GM21360 (cell line): ENCODE measurements at regions not wholly inside any gene's neighbourhood (a gene's known extent, or its start where the extent isn't known, plus 50 kb on each side); places are given as distances from the start of the nearest gene placed in this dataset.
"Not testable (repeated sequence)": the region's sequence is repeated elsewhere in the genome, so short reads cannot be mapped to it uniquely, and the experiment has no call there.

ENCODE experiments used
- ATAC-seq: cut with Tn5 transposase; IDR thresholded peaks from one replicate; pipeline ENCODE4 v1.9.1; 2021; ENCODE audit warnings: mild to moderate bottlenecking, moderate library complexity; ENCODE audit not compliant: unreplicated experiment

GRCh38 chr7:91660734-91661356 lies 219.7 kb downstream of the MTERF1 start:
- ATAC-seq, result no peak

- no peak for ATAC-seq
Observed at GRCh38 chr7:91661727-91662126, 218.8 kb downstream of the MTERF1 start.

GRCh38 chr7:91668217-91668616 lies 212.3 kb downstream of the MTERF1 start:
- no peak for ATAC-seq

DNA sequence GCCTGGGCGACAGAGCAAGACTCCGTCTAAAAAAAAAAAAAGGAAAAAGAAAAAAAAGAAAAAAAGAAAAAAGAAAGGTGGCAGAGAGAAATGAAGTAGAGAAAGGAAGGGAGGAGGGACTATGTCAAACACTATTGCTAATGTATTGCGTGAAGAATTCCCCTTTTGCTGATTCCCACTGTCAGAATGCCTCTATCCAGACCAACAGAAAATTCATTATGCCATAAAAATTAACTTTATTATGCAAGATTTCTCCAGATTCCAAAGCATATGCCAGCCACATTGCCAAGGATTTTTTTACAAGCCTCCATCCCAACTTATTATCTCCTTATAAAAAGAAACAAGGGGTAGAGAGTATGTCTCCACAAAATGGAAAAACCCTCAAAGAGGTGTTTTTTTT lies 209.3 kb downstream of the MTERF1 start:
- no peak for ATAC-seq

DNA sequence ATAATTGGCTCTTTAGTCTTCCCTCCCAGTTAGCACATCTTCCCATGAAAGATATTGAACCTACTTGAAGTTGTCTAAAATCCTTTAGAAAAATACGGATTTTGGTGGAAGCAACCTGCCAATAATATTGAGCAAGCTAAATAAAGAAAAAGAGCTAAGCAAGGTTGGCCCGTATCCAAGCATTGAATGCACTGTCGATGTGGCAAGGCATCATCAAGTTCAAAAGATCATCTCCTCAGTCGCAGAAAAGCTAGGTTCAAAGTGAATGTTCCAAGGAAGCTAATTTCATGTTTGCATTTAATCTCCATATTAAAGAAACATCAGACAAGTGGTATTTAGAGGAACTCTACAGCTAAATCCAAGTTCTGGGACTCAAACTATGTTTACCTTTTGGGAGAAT lies 206.0 kb downstream of the MTERF1 start:
- no peak for ATAC-seq

DNA sequence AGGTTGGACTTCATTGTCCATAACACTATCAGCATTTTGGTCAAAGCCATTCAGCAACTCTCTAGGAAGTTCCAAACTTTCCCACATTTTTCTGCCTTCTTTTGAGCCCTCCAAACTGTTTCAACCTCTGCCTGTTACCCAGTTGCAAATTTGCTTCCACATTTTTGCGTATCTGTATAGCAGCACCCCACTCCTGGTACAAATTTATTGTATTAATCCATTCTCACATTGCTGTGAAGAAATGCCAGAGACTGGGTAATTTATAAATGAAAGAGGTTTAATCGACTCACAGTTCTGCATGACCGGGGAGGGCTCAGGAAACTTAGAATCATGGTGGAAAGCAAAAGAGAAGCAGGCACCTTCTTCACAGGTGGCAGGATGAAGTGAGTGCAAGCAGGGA lies 198.8 kb downstream of the MTERF1 start:
- ATAC-seq, result no peak

- no peak for ATAC-seq
Observed at GRCh38 chr7:91683823-91684222, 196.7 kb downstream of the MTERF1 start.

DNA sequence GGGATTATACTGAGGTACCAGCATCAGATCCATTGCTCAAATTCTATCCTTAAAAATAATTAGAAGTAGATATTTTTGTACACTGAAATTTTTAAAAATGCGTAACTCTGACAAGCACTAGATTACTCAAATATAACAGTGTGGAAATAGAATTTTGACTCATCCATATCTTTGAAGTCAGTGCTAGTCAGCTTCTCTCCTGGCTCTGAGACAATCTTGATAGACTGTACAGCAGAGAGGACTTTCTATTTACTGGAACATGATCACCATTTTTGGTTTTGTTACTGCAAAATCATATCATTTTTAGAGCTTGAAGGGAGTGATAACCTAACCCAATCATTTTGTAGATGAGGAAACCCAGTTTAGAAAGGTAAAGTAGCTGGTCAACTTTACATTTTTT lies 195.0 kb downstream of the MTERF1 start:
- ATAC-seq, result no peak

- no peak for ATAC-seq
Observed at GRCh38 chr7:91690541-91691070, 189.9 kb downstream of the MTERF1 start.

GRCh38 chr7:91691865-91692264 lies 188.6 kb downstream of the MTERF1 start:
- ATAC-seq, result no peak

GRCh38 chr7:91692800-91693199 lies 187.7 kb downstream of the MTERF1 start:
- ATAC-seq, result no peak

DNA sequence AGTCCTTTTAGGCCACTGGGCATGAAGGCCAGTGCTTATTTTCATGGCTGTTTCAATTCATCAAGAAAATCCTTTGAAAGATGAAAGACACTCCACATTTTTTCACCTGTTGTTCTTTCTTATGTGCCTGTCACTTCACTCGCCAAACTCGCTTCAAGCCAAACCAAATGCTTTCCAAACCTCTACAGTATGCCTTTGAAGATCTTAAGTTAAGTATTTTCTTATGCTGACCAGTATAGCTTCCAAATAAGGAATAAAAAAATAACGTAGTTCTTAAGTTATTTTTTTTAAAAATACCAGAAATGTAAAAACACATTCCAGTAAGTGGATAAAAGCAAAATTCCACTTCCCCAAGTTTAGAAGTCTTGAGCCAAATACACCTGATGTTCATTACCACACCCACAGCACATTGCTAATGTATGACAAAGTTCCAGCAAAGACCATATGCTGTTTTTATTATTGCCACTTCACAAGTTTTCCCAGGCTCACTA lies 186.1 kb downstream of the MTERF1 start:
- ATAC-seq, result no peak

GRCh38 chr7:91710881-91711280 lies 169.6 kb downstream of the MTERF1 start:
- ATAC-seq, result no peak

- no peak for ATAC-seq
Observed at GRCh38 chr7:91713669-91714068, 166.8 kb downstream of the MTERF1 start.

DNA sequence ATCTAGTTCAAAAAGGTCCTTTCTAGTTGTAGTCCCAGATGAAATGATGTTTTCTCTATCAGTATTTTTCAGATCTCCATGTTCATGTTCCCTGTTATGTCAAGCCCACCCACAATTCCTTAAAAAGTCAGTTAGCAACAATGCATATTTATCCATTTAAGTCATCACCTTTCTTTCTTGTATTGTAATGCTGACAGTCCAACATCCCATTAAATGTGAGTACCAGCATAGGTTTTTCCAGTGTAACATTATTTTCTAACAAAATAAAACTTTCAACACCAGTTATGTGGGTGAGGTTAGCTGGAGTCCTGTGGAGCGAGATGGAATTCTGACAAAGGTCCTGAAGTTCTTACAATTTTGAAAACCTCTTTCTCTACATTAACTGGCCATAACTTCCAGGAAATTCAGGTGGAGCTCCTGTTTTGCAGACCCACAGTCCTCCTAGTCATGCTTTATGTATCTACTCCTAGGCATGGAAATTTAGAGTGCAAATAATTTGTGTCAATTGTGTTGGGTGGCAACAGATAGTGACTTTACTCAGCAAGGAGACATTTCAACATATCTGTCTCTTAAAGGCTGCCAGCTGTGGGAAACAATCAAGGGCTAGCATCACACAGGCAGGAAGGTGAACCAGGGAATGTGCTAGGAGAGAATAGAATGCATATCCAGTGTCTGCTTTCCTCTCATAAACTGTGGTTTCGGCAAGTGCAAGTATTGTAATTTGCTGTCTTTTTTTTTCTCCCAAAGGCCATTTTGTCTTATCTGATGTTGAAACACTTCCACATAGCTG lies 162.6 kb downstream of the MTERF1 start:
- ATAC-seq, result no peak

DNA sequence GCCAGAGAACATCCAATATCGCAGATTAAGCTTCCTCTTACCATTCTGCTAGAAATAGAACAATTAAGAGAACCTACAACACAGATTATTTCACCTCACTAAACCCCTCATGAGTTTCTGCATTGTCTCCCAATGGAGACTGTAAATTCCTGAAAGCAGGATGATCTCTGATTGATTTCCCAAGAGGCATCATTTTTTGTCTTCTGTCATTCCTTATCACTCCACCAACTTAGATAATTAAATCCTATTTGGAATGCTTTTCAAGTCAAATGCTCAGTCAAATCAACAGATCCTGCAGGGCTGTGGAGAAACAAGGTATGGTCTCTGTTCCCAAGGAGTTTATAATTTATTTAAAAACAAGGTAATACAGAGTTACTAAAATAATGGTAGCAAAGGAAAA lies 161.5 kb downstream of the MTERF1 start:
- ATAC-seq, result no peak

- no peak for ATAC-seq
Observed at GRCh38 chr7:91720260-91720937, 160.1 kb downstream of the MTERF1 start.

GRCh38 chr7:91722831-91723230 lies 157.7 kb downstream of the MTERF1 start:
- no peak for ATAC-seq

DNA sequence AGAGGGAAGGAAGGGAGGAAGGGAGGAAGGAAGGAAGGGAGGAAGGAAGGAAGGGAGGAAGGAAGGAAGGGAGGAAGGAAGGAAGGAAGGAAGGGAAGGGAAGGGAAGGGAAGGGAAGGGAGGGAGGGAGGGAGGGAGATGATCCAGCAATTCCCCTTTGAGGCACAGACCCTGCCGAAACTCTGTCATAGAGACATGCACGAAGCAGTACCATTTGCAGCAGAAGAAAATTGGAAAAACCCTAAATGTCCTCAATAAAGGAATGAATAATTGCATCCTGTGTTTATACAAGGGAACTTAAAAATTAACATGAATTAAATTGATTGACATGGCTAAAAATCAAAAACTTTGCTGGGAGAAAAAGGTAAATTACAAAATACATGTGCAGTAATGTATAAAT lies 151.5 kb downstream of the MTERF1 start:
- not testable (repeated sequence) for ATAC-seq

GRCh38 chr7:91731976-91732375 lies 148.5 kb downstream of the MTERF1 start:
- ATAC-seq, result no peak

- ATAC-seq, result no peak
Observed at GRCh38 chr7:91749418-91749817, 131.1 kb downstream of the MTERF1 start.

DNA sequence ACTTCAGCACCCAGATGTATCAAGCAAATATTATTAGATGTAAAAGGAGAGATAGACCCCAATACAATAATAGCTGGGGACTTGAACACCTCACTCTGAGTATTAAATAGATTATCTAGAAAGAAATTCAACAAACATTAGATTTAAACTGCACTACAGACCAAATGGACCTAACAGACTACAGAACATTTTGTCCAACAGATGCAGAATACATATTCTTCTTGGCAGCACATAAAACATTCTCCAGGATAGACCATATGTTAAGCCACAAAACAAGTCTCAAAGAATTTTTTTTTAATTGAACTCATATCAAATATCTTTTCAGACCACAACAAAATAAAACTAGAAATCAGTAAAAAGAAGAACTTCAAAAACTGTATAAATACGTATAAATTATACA lies 130.4 kb downstream of the MTERF1 start:
- ATAC-seq, result no peak
